ENCODE measurements at regions not wholly inside any gene's neighbourhood (a gene's known extent, or its start where the extent isn't known, plus 50 kb on each side); places are given as distances from the start of the nearest gene placed in this dataset.
"Not testable (repeated sequence)": the region's sequence is repeated elsewhere in the genome, so short reads cannot be mapped to it uniquely, and the experiment has no call there.

- TF ChIP-seq EZH2 (IDR thresholded peaks at IDR 0.05; ENCODE audit: borderline replicate concordance, low read depth, low read length, poor library complexity, severe bottlenecking); CTCF (conservative IDR thresholded peaks at IDR 0.05; ENCODE audit: low read depth, low read length): not testable (repeated sequence)
Observed at GRCh38 chr15:96216481-96216880, 114.0 kb upstream of the NR2F2 start.
